C4-2B (cell line): ENCODE measurements at regions not wholly inside any gene's neighbourhood (a gene's known extent, or its start where the extent isn't known, plus 50 kb on each side); places are given as distances from the start of the nearest gene placed in this dataset.
"Not testable (repeated sequence)": the region's sequence is repeated elsewhere in the genome, so short reads cannot be mapped to it uniquely, and the experiment has no call there.

Experiments used
- H3K27ac ChIP-seq: fragments of 450-650 bp; 2 replicates; pipeline ENCODE4 v1.5.1; 2017
- CTCF ChIP-seq: fragments of 450-650 bp; conservative IDR thresholded peaks from 2 replicates; pipeline ENCODE4 v1.5.1; 2017; ENCODE audit warnings: mild to moderate bottlenecking
- ZFX ChIP-seq: fragments of 450-650 bp; IDR thresholded peaks from 2 replicates; pipeline ENCODE4 v1.6.1; 2017

- TF ChIP-seq CTCF (no peak), ZFX (no peak)
- no peak overlapping the region for H3K27ac ChIP-seq
These were observed 163.3 kb downstream of the TMEM121 start for GRCh38 chr14:105689722-105690121.

GRCh38 chr14:105690671-105691070 lies 164.3 kb downstream of the TMEM121 start:
- H3K27ac ChIP-seq: no peak overlapping the region
- TF ChIP-seq CTCF (no peak), ZFX (no peak)

- not testable (repeated sequence) for H3K27ac ChIP-seq
These were observed 165.1 kb downstream of the TMEM121 start for GRCh38 chr14:105691321-105692109.

GRCh38 chr14:105692110-105692685 lies 165.8 kb downstream of the TMEM121 start:
- not testable (repeated sequence) for H3K27ac ChIP-seq

- no peak overlapping the region for H3K27ac ChIP-seq
These were observed 168.6 kb downstream of the TMEM121 start for GRCh38 chr14:105694961-105695360.

GRCh38 chr14:105696388-105696787 lies 170.0 kb downstream of the TMEM121 start:
- H3K27ac ChIP-seq: not testable (repeated sequence)

More at GRCh38 chr14:105694961-105695360, 168.6 kb downstream of the TMEM121 start:
- no peak for TF ChIP-seq CTCF
- TF ChIP-seq ZFX: no peak

GRCh38 chr14:105697414-105697813 lies 171.0 kb downstream of the TMEM121 start:
- not testable (repeated sequence) for H3K27ac ChIP-seq

- H3K27ac ChIP-seq: not testable (repeated sequence)
These were observed 171.6 kb downstream of the TMEM121 start for GRCh38 chr14:105697955-105698354.

GRCh38 chr14:105698940-105699556 lies 172.7 kb downstream of the TMEM121 start:
- H3K27ac ChIP-seq: not testable (repeated sequence)

- H3K27ac ChIP-seq: not testable (repeated sequence)
These were observed 173.3 kb downstream of the TMEM121 start for GRCh38 chr14:105699706-105700105.

- not testable (repeated sequence) for H3K27ac ChIP-seq
These were observed 173.8 kb downstream of the TMEM121 start for GRCh38 chr14:105700146-105700545.

- no peak overlapping the region for H3K27ac ChIP-seq
- no peak for TF ChIP-seq CTCF
- TF ChIP-seq ZFX: no peak
These were observed 174.4 kb downstream of the TMEM121 start for GRCh38 chr14:105700622-105701288.
